Right kidney (tissue), 1 donor: ENCODE measurements at regions not wholly inside any gene's neighbourhood (a gene's known extent, or its start where the extent isn't known, plus 50 kb on each side); places are given as distances from the start of the nearest gene placed in this dataset.

Experiments
- DNase-seq: peaks from one replicate; pipeline ENCODE4 v3.0.0-alpha.2; 2016

DNA sequence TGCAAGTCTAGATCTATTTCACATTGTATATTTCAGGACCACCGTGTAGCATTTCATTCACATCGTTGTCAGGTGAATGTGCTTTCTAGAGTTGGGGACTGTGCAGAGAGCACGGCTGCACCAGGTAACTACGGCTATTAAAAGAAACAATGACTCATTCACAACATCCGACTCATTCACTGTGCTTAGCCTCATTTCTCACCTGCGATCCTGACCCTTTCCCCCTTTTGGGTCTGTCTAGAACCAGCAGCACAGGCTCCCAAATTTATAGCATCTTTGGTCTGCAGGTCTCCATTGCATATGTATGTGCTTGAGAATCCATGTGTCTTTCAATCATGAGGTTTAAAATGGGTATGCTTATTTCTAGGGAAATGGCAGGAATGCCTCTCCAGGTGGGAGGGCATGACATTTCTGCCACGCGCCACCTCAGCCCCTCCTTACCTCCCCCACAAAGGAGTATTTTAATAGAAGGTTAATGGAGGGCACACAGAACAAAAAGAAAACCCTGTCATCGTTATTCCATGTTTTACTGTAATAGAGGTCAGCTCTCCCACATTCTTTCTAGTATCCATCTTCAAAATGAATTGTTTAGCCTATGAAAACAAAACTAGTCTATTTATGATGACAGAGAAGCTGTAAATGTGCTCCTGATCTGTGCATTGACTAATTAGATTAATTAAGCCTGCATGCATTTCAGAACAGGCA lies 246.7 kb upstream of the EPHA4 start:
- DNase-seq = peak; percentile 15

DNA sequence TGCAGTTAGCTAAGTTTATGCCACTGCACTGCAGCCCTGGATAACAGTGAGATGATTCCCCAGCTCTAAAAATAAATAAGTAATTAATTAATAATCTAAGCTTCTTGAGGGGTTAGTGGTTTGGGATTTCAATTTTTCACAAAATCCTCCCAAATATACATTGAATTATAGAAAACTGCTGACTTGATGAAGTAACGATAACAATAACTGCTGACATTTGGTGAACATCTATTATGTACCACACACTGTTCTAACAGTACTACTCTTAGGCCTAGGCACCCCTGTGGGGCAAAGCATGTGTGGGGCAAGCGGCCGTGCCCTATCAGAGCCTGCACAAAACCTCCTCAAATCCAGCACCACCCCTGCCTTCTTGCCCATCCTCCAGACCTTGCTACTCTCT lies 245.8 kb upstream of the EPHA4 start:
- no peak for DNase-seq

DNA sequence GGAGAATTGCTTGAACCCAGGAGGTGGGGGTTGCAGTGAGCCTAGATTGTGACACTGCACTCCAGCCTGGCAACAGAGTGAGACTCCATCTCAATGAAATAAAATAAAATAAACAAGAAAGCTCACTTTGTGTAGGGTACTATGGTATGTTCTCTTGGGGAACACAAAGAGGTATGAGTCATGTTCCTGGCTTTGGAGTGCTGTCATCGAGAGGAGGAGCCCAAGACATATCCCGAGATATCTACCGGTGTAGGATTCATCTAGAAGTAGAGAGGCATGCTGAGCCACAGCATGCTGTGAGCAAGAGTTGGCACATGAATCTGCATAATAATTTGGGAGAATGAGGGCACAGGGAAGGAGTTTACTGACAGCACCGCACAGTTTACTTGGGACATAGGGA lies 244.9 kb upstream of the EPHA4 start:
- no peak for DNase-seq

DNA sequence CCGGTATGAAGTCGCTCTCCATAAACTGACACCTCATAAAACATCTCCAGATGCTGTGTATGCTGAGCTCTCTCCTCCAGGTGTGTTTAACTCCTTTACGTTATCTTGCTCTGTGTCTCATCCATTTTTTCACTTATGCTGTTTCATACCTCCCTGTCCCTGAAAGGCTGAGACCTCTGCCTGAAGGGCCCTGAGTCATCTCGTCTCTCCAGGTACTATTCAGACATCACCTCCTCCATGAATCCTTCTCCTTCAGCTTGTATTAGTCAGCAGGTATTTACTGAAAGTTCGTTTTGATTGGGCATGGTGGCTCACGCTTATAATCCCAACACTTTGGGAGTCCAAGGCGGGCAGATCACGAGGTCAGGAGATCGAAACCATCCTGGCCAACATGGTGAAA lies 244.5 kb upstream of the EPHA4 start:
- no peak for DNase-seq

- no peak for DNase-seq
Measured at GRCh38 chr2:221810650-221811049, 238.5 kb upstream of the EPHA4 start.

GRCh38 chr2:221810245-221810644 lies 238.1 kb upstream of the EPHA4 start:
- DNase-seq = peak; percentile 17

DNA sequence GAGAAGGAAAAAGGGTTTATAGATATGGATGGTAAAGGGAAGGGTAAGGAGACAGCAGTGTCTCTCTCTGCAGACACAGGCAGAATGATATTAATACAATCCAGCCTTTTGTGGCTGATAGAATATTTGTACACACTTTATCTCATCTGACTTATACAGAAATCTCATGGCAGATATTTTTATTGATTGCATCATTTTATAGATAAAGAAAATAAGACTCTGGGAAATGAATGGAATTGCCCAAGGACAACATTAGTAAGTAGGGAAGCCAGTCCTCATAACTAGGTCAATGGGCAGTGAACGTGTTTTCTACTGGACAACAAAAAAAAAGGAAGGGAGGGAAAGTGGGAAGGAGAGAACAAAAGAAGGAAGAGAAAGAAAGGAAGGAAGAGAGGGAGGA lies 236.4 kb upstream of the EPHA4 start:
- no peak for DNase-seq

DNA sequence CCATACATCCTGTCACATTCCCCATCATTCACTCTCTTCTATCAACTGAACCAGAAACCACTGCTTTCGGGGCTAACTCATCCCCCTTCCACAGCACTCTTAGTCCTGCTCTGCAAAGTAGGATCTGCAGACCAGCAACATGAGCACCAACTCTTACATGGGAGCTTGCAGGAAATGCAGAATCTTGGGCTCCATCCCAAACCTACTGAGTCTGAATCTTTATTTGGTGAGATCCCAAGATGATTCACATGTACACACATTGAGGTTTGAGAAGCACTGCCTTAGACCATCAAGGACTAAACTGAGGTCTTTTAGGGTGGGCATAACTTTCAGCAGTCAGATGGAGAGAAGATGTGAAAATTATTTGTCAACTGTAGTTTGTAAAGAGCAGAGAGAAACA lies 235.6 kb upstream of the EPHA4 start:
- DNase-seq = no peak

DNA sequence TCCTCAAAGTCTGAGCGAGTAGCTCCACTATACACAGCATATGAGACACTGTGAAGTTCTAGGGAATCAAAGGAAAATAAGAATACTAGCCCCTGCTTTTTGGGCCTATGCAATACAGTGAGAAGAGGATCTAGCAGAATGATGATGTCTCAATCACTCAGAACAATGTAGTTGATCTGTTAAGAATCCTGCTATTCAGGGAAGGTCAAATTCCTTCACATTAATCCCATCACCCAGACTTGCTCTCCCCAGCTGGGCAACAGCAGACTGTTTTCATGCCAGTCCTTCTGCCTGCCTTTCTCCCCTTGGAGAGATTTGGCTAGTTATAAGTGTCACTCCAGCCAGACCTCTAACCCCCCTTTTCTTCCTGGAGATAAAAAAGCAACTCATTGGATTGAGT lies 230.0 kb upstream of the EPHA4 start:
- DNase-seq = no peak

GRCh38 chr2:221792971-221793521 lies 220.9 kb upstream of the EPHA4 start:
- peak; percentile 48 for DNase-seq

- DNase-seq = no peak
Measured at GRCh38 chr2:221791844-221792243, 219.7 kb upstream of the EPHA4 start.

DNA sequence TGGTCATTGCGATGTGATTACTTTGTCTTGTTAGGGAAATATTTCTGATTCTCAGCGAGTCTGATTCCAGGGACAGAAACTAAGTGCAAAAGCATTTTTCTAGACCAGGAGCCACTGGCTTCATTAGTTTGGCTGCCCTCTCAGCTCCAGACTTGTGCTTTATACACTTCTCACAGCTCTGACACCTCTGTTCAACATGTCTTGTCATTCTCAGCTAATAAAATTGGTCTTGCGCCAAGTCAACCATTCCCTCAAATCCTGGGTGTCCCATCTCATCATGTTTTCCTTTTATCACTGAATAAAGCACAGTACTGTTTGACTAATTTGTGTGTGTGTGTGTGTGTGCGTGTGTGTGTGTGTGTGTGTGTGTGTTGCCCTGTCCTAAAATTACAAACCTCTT lies 215.5 kb upstream of the EPHA4 start:
- DNase-seq = no peak

DNA sequence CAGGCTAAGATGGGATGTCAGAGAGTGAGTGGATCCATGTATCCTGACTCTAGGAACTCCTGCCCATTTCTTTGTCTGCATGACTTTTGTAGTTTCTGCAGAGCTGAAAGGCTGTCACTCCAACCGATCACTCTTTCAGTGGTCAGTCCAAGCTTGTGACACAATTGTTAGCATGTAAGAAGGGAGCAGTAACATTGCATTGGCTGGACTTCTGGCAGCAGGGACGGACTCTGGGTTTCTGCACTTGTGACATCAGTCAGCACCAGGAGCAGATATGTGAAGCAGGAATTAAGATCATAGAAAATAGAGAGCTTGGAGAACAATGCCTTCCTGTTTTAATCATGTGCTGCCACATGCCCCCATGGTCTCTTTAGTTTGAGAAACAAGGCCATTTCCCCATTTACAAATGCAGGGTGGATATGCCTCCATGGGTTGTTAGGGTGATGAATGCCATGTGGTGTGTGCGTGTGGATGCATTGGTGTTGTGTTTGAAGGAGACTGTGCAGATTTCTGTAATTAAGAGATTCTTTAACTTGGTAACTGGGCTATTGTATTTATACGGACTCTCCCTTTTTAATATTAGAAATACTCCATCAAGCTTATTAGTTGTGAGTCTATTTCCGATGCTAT lies 214.3 kb upstream of the EPHA4 start:
- no peak for DNase-seq

DNA sequence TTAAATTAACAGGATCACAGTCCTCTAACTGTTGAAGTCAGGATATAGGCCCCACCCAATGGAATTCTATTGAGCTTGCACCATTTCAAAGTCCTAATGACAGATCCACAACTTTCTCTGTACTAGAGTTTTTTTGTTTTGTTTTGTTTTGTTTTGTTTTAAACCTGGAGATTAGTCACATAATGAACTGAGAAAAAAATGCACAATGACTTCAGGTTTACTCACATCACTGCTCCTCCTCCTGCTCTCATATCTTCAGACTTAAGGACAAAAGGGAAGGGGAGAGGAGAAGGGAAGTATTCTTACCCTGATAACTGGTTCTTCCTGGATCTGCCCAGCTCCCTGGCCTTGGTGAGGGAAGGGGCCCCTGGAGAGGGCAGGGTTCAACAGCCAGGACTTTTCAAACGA lies 208.2 kb upstream of the EPHA4 start:
- no peak for DNase-seq

GRCh38 chr2:221779614-221780067 lies 207.5 kb upstream of the EPHA4 start:
- no peak for DNase-seq

DNA sequence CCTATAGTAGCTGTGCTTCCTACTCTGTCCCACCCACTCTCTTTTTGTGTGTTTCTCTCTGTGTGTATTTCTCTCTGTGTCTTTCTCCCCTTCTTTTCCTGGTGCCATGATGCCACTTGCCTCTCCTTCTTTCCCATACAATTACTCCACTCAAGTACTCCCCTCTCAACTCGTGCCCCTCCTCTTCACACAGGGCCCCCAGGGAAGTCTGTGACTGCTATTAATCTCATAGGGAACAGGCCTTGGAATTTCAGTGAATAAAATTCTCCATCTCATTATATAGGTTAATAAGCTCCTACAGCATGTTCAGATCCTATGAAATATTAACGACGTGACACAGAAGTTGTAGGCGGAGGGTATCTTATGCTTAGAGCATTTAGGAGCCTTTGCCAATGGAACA lies 205.9 kb upstream of the EPHA4 start:
- DNase-seq = no peak

DNA sequence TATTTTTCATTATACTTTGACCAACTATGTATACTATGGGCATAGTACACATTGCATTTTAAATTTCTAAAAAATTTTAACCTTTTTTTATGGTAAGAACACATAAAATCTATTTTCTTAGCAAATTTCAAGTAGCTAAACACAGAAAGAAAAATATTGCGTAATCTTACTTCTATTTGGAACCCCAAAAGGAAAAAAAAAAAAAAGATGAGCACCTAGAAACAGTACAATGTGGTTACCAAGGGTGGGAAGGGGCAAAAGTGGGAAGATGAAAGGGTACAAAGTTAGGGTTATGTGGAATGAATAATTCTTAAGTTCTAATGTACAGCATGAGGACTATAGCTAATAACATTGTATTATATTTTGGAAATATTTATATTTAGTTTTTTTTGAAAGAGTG lies 205.0 kb upstream of the EPHA4 start:
- no peak for DNase-seq

DNA sequence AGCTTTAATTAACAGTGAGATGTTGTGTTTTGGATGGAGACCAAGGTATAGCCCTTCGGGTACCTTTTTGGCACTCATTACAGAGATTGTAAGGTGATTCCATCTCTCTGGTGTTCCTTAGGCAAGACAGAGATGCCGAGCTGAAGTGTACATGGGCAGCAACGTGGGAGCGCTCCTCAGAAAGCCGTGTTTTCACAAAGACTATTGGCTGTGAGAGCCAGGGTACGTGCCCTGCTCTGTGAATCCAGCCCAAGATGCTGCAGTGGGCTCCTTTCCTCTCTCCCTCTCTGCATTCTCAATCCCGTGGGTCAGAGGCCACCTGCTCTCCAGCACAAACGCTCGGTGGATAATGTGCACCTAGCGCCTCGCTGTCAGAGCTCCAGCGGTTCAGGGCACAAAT lies 203.0 kb upstream of the EPHA4 start:
- DNase-seq = no peak

- DNase-seq = no peak
Measured at GRCh38 chr2:221774136-221774535, 202.0 kb upstream of the EPHA4 start.

DNA sequence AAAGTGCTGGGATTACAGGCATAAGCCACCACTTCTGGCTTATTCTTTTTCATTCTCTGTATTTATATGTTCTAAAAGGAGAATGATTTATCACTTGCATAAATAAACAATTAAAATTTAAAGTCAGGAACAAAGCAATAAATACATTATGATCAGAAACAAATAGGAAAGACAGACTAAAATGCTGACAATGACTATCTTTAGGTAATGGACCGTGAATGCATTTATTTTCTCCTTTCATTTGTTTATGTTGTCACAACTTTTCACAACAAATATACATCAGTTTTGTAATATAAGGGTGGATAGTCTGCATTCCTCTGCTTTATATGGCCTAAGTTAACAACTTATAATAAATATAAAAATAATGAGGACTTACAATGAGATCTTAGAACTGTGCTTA lies 199.2 kb upstream of the EPHA4 start:
- no peak for DNase-seq

GRCh38 chr2:221767106-221768012 lies 195.3 kb upstream of the EPHA4 start:
- no peak for DNase-seq

DNA sequence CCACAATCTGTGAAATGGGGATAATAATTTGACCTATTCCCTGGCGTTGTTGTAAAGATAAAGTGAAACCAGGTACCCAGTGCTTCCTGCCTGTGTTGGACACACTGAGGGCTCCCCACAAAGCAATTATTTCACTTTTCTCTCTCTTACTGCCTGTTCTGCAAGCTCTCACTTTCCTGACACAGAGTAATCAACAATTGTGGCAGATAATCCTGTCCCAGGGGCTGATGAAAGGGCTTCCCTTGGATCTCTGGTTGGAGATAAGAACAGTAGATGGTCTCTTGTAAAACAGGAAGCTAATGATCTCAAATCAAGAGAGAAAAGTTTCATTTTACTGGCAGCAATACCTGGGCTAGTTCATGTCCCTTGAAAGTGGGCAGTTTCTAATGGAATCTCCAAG lies 190.4 kb upstream of the EPHA4 start:
- no peak for DNase-seq

- DNase-seq = no peak
Measured at GRCh38 chr2:221761260-221761659, 189.2 kb upstream of the EPHA4 start.
